IMR-90 (cell line): ENCODE measurements at regions not wholly inside any gene's neighbourhood (a gene's known extent, or its start where the extent isn't known, plus 50 kb on each side); places are given as distances from the start of the nearest gene placed in this dataset.

Experiments
- BHLHE40 ChIP-seq: fragments of 150-350 bp; IDR thresholded peaks from 2 replicates; pipeline ENCODE4 v1.6.1; 2016; ENCODE audit warnings: mild to moderate bottlenecking, low read depth, low read length
- CEBPB ChIP-seq: IDR thresholded peaks from 2 replicates; pipeline ENCODE4 v1.6.1; 2012; ENCODE audit warnings: low read depth, low read length, improper control_type of control experiment
- ELK1 ChIP-seq: fragments of 150-350 bp; IDR thresholded peaks from 2 replicates; pipeline ENCODE4 v1.6.1; 2016; ENCODE audit warnings: low read depth, mild to moderate bottlenecking, low read length, moderate library complexity, borderline replicate concordance
- MAFK ChIP-seq: IDR thresholded peaks from 2 replicates; pipeline ENCODE4 v1.6.1; 2012; ENCODE audit warnings: low read depth, low read length, improper control_type of control experiment
- MAZ ChIP-seq: IDR thresholded peaks from 2 replicates; pipeline ENCODE4 v1.6.1; 2012; ENCODE audit warnings: low read depth, mild to moderate bottlenecking, low read length, improper control_type of control experiment, moderate library complexity, borderline replicate concordance
- MXI1 ChIP-seq: IDR thresholded peaks from 2 replicates; pipeline ENCODE4 v1.6.1; 2012; ENCODE audit warnings: low read depth, mild to moderate bottlenecking, low read length, moderate library complexity, borderline replicate concordance
- NFE2L2 ChIP-seq: fragments of 150-350 bp; IDR thresholded peaks from 2 replicates; pipeline ENCODE4 v1.6.1; 2016; ENCODE audit warnings: low read depth, mild to moderate bottlenecking, low read length
- POLR2A ChIP-seq: IDR thresholded peaks from 2 replicates; pipeline ENCODE4 v1.6.1; 2012; ENCODE audit warnings: mild to moderate bottlenecking, low read depth, low read length
- RAD21 ChIP-seq: IDR thresholded peaks from 2 replicates; pipeline ENCODE4 v1.6.1; 2012; ENCODE audit warnings: low read length, improper control_type of control experiment
- RCOR1 ChIP-seq: IDR thresholded peaks from 2 replicates; pipeline ENCODE4 v1.6.1; 2012; ENCODE audit warnings: mild to moderate bottlenecking, low read length, improper control_type of control experiment; ENCODE audit not compliant: insufficient replicate concordance
- RFX5 ChIP-seq: IDR thresholded peaks from 2 replicates; pipeline ENCODE4 v1.8.0; 2012; ENCODE audit warnings: low read depth, mild to moderate bottlenecking, low read length, moderate library complexity
- USF2 ChIP-seq: fragments of 150-350 bp; IDR thresholded peaks from 2 replicates; pipeline ENCODE4 v1.6.1; 2017; ENCODE audit warnings: mild to moderate bottlenecking, antibody characterized with exemption, low read length, low read depth
- TF ChIP-seq, protein P1 (sequence below): conservative IDR thresholded peaks from 2 replicates; pipeline ENCODE4 v1.5.1; 2012; ENCODE audit warnings: mild to moderate bottlenecking, low read depth, low read length, improper control_type of control experiment

GRCh38 chr5:124404796-124405195 lies 341.6 kb downstream of the ZNF608 start:
- TF ChIP-seq MAFK = no peak
- no peak for TF ChIP-seq POLR2A
- TF ChIP-seq, protein P1, sequence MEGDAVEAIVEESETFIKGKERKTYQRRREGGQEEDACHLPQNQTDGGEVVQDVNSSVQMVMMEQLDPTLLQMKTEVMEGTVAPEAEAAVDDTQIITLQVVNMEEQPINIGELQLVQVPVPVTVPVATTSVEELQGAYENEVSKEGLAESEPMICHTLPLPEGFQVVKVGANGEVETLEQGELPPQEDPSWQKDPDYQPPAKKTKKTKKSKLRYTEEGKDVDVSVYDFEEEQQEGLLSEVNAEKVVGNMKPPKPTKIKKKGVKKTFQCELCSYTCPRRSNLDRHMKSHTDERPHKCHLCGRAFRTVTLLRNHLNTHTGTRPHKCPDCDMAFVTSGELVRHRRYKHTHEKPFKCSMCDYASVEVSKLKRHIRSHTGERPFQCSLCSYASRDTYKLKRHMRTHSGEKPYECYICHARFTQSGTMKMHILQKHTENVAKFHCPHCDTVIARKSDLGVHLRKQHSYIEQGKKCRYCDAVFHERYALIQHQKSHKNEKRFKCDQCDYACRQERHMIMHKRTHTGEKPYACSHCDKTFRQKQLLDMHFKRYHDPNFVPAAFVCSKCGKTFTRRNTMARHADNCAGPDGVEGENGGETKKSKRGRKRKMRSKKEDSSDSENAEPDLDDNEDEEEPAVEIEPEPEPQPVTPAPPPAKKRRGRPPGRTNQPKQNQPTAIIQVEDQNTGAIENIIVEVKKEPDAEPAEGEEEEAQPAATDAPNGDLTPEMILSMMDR = no peak
- no peak for TF ChIP-seq MXI1
- no peak for TF ChIP-seq RAD21
- no peak for TF ChIP-seq USF2
- TF ChIP-seq MAZ = no peak
- no peak for TF ChIP-seq CEBPB
- no peak for TF ChIP-seq ELK1
- TF ChIP-seq BHLHE40 = no peak
- no peak for TF ChIP-seq NFE2L2
- TF ChIP-seq RCOR1 = no peak
- no peak for TF ChIP-seq RFX5
